Inflammatory macrophage treated with lipopolysaccharide for 1 hour (primary cell): ENCODE measurements at regions not wholly inside any gene's neighbourhood (a gene's known extent, or its start where the extent isn't known, plus 50 kb on each side); places are given as distances from the start of the nearest gene placed in this dataset.

Experiments used
- DNase-seq, 2 donors: peaks; one replicate each; pipeline ENCODE4 v3.0.0-alpha.2; 2020 to 2022

- DNase-seq, result no peak
These were observed 588.1 kb upstream of the SEMA3D start for GRCh38 chr7:85774986-85775385.

DNA sequence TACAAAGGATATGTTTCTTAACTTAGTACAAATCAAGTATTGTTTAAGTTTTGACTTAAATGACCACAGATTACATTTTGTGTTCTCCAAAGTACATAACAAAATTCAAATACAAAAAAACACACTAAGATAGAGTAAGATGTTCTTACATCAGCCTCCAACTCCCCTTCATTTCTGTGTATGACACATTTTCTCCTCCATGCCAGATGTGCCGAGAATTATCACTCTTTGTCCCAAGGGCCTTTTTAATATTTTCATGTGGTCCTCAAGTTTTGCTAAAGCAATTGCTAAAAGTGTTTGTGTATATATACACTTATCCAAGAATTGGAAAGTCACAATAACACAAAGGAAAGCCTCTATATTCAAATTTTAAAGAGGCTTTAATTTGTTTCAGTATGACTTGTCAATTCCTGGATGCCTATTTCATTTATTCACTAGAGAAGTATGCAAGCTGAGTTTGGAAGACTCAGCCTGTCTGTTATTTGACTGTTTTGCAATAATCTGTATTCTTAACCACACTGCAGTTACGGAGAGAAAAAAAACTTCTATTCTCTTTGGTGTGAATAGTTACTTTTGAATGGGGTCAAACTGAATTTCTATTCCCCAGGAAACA, 586.4 kb upstream of the SEMA3D start:
- DNase-seq, result no peak

GRCh38 chr7:85771516-85771915, 584.7 kb upstream of the SEMA3D start:
- no peak for DNase-seq

- no peak for DNase-seq
These were observed 583.5 kb upstream of the SEMA3D start for GRCh38 chr7:85770332-85770731.

- DNase-seq, result no peak
These were observed 578.9 kb upstream of the SEMA3D start for GRCh38 chr7:85765698-85766298.

GRCh38 chr7:85764034-85764433, 577.2 kb upstream of the SEMA3D start:
- DNase-seq, result no peak

- peak; percentile 5 to 42 for DNase-seq
These were observed 570.5 kb upstream of the SEMA3D start for GRCh38 chr7:85757348-85757747.

DNA sequence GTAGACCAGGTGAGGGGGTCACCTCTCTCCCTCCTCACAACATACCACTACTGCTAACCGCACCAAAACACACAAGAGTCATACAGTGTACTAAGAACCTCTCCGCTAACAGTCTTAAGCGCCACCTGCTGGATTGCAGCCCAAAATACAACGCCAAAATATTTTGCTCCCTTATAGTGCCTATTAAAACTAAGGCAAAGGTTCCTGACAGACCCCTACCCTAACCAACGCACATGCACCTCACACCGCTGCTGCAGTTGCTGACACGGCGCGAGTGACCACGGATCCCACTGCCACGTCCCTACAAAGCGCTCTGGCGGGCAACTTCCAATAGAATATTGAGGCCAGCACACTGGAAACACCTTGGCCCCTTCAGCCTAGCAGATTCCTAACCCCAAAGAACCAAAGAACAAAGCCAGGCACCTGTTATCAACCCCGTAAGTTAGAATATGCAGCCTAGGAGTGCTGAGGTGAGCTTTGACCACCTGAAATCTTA, 563.6 kb upstream of the SEMA3D start:
- peak; percentile 27 to 80 for DNase-seq

DNA sequence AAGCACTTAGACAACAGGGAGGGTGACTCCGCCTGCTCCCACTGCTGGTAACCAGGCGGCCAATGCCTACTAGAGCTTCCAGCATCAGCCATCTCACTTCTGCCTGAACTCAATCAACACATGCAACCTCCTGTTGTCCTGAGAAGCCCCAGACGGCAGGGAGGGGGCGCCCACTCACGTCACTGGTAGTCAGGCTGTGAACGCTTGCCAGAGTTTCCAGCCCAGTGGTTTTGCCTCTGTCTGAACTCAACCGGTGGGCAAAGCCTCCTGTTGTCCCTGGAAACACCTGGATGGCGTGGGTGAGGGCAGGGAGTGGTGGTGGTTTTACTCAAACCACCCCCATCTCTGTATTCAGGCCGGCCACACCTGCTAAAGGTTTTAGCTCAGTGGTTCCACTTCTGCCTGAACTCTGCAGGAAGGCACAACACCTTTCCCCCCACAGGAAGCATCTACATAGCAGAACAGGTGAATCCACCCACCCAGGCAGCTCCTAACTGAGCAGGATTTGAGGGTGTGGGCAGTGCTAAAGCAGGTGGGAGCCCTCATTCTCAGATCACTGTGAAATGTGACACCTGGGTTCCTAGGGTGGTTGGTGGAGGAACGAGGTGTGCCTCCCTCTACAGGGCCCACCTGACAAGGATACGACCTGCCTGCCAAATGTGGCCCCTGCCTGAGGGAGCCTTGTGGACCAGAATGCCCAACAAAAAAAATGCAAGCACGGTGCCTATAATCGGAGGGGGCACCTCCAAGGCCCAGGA, 563.0 kb upstream of the SEMA3D start:
- no peak for DNase-seq

- DNase-seq, result no peak
These were observed 562.0 kb upstream of the SEMA3D start for GRCh38 chr7:85748861-85749260.

DNA sequence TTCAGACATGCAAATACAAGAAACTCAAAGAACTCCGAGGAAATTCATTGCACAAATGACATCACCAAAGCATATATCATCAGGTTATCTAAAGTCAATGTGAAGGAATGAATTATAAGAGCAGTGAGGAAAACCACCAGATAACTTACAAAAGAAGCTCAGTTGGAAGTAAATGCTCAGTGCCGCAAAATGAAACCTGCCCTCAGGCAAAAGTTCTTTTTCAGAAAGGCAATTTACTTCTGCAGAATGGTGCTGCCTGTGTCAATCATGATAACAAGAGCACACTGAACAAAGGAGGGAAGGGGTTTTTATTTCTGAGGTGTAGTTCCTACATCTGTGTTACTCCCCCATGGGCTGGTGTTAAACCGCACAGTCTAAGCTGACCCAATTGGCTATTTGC, 550.6 kb upstream of the SEMA3D start:
- DNase-seq, result no peak

- no peak for DNase-seq
These were observed 549.2 kb upstream of the SEMA3D start for GRCh38 chr7:85736085-85736484.

GRCh38 chr7:85734823-85735222, 548.0 kb upstream of the SEMA3D start:
- no peak for DNase-seq

DNA sequence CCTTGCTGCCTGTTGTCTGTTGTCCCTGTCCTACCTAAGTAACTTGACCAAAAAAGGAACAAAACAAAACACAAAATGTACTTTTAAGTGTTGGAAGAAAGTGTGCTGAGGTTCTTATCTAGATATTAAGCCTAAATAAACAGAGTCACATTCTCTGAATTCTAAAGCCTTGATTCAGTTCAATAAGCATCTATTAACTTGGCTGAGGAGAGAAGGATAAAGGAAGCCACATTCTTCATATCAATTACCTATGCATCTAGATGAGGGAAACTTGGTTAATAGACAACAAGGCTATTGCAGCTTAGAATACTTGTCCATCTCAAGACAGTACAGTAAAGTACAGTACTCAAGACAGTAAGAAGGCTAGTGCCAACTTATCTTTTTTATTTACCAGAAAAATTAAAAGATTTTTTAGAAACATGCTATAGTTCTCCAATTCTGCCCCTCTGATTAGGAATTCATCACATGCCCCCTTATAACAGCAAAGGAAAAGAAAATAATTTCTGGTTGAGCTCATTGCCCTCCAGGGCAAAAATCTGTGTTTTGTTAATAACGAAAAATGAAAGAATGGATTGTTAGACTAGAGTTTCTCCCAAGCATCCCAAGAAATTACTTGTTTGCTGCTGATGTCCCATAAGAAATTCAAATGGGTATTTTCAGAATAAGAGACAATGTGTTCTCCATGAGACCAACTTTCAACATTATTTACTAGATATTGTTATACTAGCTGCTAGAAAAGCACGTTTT, 546.5 kb upstream of the SEMA3D start:
- DNase-seq, result no peak

DNA sequence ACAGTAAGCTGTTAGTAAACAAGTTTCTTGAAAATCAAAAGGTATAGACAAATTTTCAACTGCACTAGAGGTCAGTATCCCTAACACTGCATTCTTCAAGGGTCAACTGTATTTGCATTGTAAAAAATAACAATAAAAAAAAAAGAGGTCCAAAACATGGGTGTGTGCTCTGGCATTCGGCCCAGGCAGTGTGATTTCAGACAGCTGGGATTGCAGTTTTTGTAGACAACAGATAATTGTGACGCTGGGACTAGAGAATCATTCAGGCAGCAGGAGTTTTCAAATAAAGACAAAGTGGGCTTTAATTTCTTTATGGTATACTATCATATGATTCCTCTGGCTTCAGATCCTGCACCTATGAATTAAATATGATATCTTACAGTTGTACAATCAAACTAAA, 543.2 kb upstream of the SEMA3D start:
- no peak for DNase-seq

GRCh38 chr7:85725026-85725425, 538.2 kb upstream of the SEMA3D start:
- DNase-seq, result no peak

- peak; percentile 59 to 84 for DNase-seq
These were observed 533.4 kb upstream of the SEMA3D start for GRCh38 chr7:85719981-85720953.

DNA sequence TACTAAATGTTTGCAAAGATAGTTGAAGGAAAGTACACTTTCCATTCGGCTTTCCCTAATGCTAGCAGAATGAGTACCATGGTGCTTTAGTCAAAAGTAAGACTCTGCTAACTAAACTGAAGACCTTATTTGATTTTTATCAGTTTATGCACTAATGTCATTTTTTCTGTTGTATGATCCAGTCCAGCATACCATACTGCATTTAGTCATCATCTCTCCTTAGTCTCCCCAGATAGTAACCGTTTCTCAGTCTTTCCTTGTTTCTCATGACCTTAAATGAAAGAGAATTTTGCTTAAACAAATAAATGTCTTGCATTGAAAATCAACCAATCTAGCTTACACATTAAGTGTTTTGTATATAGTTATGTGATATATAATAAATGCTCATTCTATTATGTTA, 529.5 kb upstream of the SEMA3D start:
- DNase-seq, result no peak

DNA sequence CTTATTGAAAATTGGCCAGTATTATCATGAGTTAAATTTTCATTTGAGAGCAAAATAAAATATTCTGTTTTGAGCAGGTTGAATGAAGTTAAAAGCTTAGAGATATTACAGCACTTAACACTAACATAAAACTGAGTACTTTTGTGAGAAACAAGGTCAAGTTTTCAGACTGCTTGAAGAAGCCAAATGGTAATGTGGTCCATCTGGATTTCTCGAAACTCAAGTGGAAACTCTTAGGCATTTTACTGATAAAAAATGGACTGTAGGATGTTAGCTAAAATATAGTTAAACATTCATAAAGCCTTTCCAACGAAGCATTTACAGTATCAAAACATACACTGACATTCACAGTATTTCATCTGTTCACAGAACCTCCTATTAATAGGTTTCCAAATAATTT, 528.1 kb upstream of the SEMA3D start:
- DNase-seq, result no peak

DNA sequence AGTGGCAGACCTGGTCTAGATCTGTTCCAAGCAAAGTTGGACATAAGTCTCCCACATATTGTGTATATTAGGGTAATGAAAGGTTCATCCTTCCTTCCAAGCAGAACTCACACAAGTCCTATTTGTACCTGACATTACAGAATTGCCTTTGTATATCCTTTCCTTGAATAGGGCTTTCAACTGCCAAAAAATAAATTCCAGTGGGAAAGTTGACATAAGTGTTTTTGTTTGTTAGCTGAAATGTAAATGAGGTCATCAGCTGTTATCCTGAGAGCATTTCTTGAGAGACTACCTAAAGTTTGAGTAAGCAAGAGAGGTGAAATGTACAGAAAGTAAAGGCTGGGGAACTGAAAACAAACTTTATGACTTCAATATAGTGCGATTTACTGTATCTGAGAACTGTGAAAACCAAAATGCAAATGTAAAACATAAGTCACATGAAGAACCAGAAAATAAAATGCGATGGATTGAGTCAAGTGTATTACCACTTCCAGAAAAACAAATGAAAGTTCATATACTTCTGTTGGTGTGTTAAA, 527.3 kb upstream of the SEMA3D start:
- DNase-seq, result no peak

- no peak for DNase-seq
These were observed 526.3 kb upstream of the SEMA3D start for GRCh38 chr7:85713171-85713570.

- peak in 1 of 2 donors; percentile 48 for DNase-seq
These were observed 525.0 kb upstream of the SEMA3D start for GRCh38 chr7:85711894-85712293.
